Medulla oblongata (tissue), 1 donor: ENCODE measurements at regions not wholly inside any gene's neighbourhood (a gene's known extent, or its start where the extent isn't known, plus 50 kb on each side); places are given as distances from the start of the nearest gene placed in this dataset.
"Not testable (repeated sequence)": the region's sequence is repeated elsewhere in the genome, so short reads cannot be mapped to it uniquely, and the experiment has no call there.

ENCODE experiments used
- DNase-seq: peaks from one replicate; pipeline ENCODE4 v3.0.0-alpha.2; 2015; ENCODE audit errors: extremely low spot score

DNA sequence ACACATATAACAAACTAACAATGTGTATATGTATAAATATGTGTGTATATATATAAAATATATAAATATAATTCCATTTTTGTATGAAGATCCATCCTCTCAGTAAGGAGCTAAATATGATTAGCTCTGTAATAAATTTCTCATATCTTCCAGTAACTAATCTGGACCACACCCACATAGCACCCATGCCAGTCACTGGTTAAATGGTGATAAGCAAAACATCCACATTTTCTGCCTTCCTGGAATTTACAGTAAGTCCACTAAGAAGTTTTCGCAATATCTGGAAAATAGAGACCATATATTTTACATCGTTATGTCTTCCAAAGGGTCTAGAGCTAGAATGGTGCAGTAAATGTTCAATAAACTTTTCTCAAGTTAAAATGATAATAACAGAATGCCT, 151.5 kb upstream of the STMND1 start:
- DNase-seq, result no peak

DNA sequence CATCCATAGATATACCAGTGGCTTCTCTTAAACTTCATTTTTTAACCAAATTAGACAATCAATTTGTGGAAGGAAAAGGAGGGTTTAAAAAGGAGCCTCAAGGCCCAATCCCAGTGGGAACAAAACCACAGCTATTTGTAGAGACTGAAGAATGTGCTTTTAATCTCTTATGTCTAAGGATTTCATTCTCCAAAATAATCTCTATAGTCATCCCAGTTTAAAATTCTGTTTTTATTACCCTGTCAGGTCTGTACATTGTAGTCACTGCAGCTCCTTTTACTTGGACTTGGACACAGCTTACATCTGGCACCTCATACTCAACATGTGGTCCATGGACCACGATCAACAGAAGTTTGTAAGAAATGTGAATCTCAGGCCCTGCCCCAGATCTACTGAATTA, 152.1 kb upstream of the STMND1 start:
- DNase-seq, result no peak

DNA sequence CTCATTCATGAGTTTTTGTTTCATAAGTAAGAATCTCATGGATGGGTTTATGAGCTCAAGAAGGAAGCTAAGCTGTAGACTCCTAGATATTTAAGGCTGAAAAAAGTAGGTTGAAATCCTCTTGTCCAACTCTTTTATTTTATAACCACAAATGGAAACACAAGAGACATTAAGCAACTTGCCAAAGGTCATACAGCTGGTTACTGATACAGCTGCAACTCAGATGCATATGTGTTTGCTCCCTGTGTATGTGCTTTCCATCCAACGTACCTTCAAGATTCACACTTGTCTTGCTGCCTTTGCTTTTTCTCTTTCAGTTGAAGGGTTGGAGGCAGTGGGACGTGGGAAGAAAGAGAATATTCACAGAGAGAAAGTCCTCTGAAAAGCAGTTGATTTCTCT, 153.5 kb upstream of the STMND1 start:
- no peak for DNase-seq

DNA sequence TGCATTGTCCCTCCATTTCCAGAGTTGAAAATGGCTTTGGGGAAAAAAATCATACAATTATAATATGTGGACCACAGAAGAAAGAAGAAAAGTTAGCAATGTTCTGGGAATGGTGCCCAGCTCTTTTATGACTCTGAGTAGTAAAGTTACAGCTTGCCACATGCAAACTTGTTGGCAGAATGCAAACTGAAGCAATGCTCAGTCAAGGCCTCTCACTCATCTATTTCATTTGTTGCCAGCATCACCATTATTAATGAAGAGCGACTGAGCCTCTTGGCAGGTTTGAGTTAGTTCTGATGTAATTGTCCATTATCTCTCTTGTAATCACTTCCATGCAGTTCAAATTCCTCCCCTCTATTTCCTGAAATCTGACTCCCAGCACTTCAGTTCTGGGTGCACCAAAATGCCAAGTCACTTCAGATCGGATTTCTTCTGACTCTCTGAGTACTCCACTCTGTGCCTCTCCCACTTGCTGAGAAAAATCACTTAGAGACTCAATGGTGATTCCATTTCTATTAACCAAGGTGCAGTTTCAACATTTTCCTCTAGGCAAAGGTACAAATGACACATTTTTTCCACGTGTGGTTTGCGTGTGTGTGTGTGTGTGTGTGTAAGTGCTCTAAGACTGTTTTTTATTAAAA, 154.4 kb upstream of the STMND1 start:
- DNase-seq, result peak; percentile 18

DNA sequence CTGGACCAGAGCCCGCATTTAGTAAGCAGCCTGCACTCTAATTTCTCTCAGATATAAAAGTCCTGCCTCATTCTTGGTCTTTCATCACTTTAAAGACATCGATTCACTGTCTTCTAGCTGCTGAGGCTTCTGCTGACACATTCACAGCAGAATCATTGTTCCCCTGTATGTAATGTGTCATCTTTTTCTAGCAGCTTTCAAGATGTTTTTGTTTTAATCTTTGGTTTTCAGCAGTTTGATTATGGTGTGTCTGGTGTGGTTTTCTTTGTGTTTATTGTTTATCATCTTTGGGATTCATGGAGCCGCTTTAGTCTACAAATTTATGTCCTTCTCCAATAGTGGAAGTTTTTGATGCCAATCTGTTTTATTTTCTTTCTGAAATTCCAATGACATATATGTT, 157.3 kb upstream of the STMND1 start:
- no peak for DNase-seq

DNA sequence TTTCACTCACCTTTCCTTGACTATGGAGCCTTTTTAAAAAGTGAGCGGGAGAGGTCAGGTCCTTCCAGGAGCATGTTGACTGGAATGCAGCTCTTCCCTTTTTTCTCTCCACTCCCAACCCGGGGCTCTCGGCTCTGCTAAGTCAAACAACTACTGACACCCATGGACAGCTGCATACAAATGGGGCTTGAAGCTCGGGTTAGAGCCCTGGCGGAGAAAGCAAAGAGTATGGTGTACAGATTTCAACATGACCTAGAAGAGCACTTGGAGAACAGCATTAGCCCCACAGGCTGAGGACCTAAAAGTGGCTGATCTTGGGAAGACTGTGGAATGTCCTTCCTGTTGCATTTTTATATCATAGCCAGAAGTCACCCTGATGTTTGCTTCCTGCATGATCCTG, 162.0 kb upstream of the STMND1 start:
- no peak for DNase-seq

DNA sequence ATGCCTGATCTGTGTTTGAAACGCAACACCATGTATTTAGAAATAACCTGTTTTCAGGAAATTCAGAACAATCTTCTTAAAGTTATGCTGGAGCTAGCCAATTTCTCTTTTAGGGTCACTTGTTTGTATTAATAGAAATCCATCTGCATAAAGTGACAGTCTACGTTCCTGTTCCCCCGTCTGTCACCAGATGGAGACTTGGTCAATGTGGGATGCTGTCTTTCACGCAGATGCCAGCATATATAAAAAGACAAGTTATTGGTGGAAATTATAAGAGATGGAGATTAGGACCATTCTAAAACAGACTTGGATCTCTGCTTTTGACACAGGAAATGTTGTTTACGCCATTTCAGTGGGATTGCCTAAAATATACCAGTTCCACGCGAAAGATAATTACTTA, 162.5 kb upstream of the STMND1 start:
- no peak for DNase-seq

DNA sequence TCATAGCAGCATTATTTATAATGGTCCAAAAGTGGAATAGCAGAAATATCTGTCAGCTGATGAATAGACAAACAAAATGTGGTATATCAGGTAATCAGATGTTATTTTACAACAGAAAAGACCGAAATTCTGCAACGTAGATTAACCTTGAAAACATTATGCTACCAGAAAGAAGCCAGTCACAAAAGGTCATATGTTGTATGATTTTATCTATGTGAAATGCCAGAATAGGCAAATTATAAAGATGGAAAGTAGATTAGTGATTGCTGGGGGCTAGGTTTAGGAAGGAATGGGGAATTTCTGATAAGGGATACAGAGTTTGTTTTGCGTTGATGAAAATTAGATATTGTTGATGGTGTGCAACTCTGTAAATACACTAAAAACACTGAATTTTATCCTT, 165.0 kb upstream of the STMND1 start:
- DNase-seq, result no peak

DNA sequence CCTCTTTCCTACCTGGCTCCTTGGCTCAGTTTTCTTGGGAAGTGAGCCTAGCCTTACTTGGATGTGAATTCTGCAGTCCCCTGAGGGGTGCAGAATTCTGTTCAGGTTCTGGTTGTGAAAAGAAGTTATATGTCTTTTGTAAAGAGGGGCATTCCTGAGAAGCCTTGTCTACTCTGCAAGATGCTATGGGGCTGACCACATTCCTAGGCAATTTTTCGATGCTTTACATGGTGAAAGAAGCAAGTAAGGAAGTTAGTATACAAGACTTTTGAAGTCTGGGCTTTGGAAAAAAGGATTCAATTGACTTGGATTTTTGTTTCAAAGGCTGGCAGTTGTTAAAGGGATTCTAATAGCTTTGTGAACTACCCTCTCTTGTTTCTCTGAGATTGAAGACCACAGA, 167.9 kb upstream of the STMND1 start:
- DNase-seq, result no peak

DNA sequence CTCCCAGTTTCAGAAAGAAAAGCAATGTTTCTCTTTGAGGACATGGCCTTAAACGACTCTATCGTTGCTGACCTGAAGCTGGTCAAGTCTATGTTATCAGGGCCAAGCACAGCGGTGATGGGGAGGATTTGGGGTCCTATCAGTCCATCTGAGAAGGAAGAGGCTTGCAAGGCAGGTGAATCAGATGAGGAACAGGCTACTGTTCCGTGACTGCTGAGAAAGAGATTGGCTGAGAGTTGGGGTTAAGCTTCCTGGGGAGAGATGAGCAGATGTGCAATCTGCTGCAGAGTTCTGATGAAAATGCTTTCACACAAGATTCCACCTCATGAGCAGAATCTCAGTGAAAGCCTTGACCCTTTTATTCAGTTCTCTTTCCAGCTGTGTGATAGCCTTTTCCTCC, 168.3 kb upstream of the STMND1 start:
- no peak for DNase-seq

DNA sequence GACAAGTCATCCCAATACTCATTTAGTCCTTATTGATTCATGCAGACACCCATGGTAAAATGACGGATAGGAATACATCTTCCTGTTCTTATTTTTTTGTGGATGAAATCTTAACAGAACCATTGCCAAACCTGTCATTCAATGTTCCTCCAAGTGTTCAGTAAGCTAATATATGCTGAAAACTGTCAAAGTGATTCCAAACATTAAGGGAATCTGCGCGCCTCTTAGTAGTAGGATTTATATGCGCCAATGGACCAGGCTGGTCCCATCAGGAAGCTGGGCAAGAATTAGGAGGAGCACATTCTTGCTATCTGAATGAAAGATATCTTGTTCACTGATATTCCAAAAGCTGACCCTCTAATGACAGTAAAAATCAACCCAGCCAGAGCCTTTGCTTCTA, 168.9 kb upstream of the STMND1 start:
- no peak for DNase-seq

DNA sequence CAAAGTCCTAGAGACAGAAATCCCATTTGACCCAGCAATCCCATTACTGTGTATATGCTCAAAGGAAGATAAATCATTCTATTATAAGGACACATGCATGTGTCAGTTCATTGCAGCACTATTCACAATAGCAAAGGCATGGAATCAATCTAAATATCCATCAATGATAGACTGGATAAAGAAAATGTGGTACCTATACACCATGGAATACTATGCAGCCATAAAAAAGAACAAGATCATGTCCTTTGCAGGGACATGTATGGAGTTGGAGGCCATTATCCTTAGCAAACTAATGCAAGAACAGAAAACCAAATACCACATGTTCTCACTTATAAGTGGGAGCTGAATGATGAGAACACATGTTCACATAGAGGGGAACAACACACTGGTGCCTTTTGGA, 169.8 kb upstream of the ATXN1 start:
- DNase-seq, result not testable (repeated sequence)

DNA sequence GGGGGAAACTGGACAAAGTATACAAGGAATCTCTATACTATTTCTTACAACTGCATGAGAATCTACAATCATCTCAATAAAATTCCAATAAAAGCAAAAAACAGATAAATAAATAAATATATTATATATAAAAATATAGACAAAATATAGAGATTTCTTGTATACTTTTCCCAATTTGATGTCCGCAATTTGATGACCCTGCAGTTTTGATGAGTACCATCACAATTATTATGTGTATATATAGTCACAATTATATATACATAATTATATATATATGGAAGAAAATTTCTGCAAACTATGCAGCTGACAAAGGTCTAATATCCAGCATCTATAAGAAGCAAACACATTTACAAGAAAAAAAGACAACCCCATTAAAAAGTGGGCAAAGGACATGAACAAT, 169.2 kb upstream of the ATXN1 start:
- DNase-seq, result no peak

DNA sequence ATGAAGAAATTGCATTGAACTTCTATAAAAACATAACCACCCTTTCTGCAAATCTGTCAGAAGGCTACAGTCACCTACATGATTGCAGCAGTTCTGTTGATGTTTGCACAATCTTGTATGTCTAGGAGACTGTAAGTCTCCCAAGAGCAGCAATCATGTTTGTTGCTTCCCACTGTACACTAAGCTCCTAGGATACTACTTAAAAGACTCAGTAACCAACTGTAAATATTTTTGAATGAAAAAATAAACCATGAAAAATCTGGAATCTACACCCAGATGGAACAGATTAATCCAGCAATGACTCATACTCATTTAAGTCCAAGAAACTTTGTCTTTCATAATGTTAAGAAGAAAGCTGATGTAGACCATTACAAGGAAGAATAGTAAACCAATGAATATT, 168.5 kb upstream of the ATXN1 start:
- no peak for DNase-seq

DNA sequence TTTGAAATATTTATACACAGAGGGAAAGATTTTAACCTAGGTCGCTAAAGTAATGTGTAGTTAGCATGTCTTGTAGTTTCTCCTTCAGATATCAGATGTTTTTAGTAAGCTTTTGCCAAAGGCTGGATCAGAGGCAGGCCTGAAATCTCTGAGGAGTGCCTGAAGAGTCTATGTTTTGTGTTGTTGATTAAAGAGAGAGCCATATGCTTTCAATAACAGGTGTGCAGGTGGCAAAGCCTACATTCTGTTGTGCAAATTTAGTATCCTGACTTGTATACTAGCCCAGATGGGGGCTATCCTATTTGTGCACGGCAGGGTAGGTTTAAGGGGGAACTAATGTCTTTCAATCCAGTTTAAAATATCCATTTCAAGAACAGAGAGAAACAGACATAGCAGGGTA, 167.1 kb upstream of the ATXN1 start:
- DNase-seq, result no peak

DNA sequence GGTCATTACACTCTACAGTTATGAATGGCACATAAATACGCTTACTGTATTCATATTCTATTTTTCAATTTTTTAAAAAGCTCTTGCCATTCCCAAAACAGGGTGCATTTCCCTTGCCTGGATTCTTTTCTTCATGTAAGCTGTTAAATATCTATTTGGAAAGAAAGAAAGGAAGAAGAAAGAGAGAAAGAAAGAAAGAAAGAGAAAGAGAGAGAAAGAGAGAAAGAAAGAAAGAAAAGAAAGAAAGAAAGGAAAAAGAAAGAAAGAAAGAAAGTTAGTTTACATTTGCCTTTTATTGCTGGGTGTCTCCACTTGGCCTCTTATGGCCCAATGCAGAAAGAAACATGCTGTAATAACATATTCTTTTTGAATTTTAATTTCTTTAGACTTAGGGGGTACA, 165.9 kb upstream of the ATXN1 start:
- no peak for DNase-seq

DNA sequence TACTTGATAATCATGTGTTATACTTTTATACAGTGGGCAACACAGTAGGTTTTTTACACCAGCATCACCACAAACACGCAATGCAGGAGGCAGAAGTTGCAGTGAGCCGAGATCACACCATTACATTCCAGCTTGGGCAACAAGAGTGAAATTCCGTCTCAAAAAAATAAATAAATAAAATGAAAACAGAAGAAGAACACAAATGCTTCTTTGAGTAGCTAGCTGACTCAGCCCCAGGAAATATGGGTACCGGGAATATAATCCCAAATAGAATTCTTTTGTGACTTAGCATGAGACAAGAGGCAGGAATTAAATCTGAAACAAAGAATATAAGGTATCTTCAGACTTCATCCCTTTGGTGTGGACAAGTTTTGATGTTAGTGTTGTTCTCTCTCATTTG, 164.2 kb upstream of the ATXN1 start:
- DNase-seq, result no peak

DNA sequence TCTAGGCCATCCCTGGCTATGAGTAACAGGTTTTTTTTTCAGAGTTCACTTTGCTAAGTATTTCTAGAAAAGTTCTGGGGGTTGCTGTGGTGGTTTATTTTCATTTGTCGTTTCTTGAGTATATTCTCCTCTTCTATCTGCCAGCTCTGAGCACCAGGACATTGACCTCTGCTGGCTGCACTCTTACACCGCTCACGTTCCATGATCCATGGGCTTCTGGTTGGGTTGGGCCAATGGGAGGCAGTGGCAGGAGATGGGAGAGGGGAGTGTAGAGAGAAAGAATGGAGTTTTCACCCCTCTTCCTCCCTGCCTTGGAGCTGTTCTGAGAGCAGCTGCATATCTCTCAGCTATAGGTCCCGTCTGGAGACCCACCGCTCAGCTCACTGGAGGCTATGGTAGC, 161.0 kb upstream of the ATXN1 start:
- DNase-seq, result no peak

DNA sequence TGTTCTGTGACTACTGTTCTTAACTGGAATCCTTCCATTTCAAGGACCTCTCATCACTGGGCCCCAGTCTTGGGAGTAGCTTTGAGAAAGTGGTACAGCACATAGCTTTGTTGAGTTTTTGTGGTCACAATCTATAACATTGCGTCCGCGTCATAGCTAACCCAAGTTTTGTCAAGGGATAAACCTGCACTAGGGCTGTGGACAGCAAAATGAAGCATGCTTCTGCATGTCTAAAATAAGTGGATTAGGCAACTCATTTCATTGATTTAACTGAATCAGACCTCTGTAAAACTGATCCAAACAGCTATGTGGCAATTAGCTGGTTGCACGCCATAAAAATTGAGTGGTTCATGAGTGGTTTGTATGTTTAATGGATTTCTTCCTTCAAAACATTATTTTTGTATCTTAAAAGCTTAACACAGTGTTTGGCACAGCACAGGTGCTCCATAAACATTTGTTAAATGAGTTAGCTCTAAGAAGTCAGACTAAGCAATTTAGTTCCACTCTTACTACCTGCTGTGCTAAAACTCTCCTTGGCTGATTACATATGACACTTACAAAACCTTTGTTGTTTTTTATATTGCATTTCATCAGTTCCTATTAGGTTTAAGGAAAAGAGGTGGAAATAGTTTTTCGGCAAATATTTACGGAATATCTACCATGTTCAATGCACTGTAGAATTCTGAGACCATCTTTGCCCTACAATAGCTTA, 160.3 kb upstream of the ATXN1 start:
- DNase-seq, result no peak

DNA sequence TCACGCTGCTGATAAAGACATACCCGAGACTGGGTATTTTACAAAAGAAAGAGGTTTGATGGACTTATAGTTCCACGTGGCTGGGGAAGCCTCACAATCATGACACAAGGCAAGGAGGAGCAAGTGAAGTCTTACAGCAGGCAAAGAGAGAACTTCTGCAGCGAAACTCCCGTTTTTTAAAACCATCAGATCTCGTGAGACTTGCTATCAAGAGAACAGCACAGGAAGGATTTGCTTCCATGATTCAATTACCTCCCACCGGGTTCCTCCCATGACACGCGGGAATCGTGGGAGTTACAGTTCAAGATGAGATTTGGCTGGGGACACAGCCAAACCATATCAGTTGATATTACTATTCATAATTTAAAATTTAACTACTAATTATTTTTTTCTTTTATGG, 157.3 kb upstream of the ATXN1 start:
- DNase-seq, result no peak

DNA sequence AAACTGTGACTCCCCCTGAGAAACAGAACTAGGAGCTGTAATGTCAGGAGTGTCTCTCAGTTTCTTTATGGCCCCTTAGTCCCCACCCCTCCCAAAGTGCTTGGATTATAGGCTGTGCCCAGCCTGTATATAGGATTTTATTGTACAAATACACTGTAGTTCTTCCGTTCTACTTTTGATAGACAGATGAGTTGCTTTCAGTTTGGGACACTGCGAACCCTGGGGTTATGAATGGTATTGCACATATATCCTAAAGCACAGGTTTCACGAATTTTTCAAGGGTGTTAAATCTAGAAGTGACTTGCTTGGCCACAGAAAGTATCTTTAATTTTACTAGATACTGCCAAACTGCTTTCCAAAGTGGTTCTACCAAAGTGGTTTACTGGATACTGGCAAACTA, 152.9 kb upstream of the ATXN1 start:
- DNase-seq, result no peak

DNA sequence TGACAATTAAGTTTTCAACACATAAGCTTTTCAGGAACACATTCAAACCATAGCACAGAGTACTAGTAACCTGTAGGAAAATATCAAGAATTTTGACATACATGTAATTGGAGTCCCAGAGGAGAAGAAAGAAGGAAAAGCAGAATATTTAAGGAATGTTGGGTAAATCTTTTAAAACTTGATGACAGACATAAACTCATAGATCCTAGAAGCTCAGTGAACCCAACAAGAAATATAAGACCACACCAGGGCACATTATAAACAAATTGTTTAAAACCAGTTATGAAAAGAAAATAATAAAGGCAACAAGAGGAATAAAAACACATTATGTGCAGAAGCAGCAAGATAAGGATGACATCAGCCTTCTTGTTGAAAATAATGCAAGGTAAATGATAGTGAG, 151.5 kb upstream of the ATXN1 start:
- no peak for DNase-seq

DNA sequence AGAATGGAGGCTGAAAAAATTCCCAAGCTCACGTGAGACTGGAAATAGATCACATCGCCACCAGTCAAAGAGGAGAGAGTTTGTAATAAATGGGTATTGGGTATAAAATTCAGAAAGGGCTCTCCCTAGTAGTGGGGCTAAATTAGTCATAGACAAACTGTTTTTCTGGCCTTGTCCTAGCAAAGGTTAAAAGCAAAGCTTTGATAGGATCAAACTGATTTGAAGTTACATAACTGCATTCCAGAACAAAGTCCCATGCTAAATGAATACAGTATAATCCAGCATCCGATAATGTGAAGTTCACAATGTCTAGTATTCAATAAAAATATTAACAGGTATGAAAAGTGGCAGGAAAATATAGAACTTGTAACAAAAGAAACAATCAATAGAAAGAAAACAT, 149.8 kb upstream of the ATXN1 start:
- DNase-seq, result no peak
